ENCODE measurements at regions not wholly inside any gene's neighbourhood (a gene's known extent, or its start where the extent isn't known, plus 50 kb on each side); places are given as distances from the start of the nearest gene placed in this dataset.

DNA sequence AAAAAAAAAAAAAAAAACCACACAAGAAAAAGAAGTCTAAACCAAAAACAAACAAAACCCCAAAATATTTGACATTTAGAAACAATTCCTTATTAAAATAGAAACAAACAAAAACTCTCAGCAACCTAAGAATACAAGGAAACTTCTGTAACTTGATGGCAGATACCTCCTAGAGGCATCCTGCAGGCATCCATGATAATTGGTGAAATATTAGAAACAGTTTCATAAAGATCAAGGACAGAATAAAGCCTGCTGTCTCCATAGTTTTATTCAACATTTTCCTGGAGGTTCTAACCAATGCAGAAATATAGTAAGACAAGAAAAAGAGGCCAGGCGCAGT is 63.0 kb upstream of the TRPM1 start:
- DNase-seq (ENCODE audit: extremely low read depth, low read depth) = no peak
- TF ChIP-seq, protein P1, sequence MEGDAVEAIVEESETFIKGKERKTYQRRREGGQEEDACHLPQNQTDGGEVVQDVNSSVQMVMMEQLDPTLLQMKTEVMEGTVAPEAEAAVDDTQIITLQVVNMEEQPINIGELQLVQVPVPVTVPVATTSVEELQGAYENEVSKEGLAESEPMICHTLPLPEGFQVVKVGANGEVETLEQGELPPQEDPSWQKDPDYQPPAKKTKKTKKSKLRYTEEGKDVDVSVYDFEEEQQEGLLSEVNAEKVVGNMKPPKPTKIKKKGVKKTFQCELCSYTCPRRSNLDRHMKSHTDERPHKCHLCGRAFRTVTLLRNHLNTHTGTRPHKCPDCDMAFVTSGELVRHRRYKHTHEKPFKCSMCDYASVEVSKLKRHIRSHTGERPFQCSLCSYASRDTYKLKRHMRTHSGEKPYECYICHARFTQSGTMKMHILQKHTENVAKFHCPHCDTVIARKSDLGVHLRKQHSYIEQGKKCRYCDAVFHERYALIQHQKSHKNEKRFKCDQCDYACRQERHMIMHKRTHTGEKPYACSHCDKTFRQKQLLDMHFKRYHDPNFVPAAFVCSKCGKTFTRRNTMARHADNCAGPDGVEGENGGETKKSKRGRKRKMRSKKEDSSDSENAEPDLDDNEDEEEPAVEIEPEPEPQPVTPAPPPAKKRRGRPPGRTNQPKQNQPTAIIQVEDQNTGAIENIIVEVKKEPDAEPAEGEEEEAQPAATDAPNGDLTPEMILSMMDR (IDR thresholded peaks at IDR 0.05; ENCODE audit: low read depth, low read length) = no peak

DNA sequence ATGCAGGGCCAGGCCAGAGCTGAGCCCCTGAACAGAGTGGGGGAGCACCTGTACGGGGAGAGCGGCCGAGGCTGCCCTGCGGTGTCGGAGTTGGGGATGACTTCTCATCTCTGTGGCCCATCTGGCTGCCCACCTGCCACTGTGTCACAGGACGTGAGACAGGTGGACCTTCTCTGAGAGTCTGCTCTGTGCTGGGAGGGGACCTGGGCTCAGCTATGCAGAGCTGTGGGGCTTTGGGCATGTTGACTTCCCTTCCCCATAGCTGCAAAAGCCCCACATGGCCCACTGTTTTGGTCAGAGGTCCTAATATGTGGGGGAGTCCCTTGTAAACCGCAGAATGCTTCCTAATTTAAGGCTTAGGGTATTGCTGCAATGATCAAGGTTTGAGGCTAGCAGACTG is 68.0 kb upstream of the TRPM1 start:
- no peak for DNase-seq (ENCODE audit: extremely low read depth, low read depth)
- TF ChIP-seq, protein P1 (IDR thresholded peaks at IDR 0.05; ENCODE audit: low read depth, low read length) = no peak

DNA sequence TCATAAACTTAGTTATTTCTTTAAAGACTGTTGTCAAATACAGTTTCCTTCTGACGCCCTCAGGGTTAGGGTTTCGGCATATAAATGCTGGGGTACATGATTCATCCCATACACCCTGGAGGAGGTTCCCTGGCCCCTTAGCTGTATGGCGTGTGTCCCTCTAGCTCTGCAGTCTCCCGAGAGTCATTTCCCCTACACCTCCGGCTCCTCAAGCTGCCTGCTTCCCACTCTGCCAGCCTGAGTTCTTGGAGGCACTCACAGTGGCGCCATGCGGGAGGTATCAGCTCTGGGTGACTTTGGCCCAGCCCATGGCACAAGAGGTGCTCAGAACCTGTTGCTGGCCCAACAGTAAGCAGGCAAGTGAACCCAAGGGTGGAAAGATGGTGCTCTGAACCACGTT is 70.2 kb upstream of the TRPM1 start:
- no peak for DNase-seq (ENCODE audit: extremely low read depth, low read depth)
- TF ChIP-seq, protein P1 (IDR thresholded peaks at IDR 0.05; ENCODE audit: low read depth, low read length) = no peak

DNA sequence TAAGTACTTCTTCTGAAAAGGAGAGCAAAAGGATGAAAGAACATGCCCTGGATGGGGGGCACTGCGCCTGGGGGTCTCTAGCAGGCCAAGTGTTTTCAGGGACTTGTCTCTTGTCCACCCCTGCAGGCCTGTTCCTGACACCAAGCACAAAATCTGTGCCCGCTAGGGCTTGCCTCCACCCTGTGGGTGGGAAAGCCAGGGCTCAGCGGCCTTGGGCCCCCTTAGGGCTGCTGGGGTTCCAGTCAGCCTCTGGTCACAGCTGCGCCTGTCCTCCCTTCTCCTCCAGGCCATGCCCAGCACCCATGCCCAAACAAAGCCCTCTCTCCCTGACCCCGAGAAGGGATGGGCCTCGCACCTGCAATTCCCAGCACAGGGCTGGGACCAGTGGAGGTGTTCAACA is 71.1 kb upstream of the TRPM1 start:
- no peak for DNase-seq (ENCODE audit: extremely low read depth, low read depth)
- TF ChIP-seq, protein P1 (IDR thresholded peaks at IDR 0.05; ENCODE audit: low read depth, low read length) = no peak

DNA sequence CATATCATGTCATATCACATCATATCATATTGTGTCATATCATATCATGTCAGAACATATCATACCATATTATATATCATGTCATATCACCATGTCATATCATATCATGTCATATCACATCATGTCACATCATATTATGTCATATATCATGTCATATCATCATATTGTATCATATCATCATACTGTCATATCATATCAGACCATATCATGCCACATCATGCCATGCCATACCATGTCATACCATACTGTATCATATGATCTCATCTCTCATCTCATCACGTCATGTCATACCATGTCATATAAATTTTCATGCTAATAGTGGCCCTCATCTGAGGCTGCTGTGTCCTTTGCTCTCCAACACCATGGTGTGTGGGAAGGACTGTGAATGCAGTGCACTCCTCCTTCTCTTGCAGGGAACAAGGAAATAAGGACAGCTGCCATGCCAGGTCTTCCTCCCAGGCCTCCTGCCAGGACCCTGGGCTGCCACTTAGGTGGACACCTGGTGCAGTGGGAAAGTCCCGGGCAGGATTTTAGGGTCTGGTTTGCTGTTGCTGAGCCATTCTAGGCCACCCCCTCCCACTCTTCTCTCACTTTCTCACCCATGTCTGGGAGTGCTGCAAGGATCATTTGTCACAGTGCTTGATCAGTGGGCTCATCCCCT is 72.4 kb upstream of the TRPM1 start:
- TF ChIP-seq, protein P1 (IDR thresholded peaks at IDR 0.05; ENCODE audit: low read depth, low read length) = no peak
- no peak for DNase-seq (ENCODE audit: extremely low read depth, low read depth)

DNA sequence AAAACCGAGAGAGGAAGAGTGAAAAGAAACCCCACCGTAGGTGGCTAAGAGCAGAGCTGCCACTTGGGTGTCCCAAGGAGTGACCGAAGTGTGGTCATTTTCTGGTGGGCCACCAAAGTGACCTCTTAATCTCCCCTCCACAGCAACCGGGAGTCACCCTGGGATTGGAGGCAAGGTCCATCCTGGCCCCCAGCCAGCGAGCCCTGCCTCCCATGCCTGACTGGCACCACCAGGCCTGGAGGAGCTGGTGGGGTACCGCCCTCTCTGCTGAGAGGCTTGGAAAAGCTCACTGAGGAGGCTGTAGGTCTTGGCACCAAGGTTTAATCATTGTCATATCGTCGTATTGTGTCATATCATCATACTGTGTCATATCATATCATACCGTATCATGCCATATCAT is 74.0 kb upstream of the TRPM1 start:
- TF ChIP-seq, protein P1 (IDR thresholded peaks at IDR 0.05; ENCODE audit: low read depth, low read length) = no peak
- no peak for DNase-seq (ENCODE audit: extremely low read depth, low read depth)

DNA sequence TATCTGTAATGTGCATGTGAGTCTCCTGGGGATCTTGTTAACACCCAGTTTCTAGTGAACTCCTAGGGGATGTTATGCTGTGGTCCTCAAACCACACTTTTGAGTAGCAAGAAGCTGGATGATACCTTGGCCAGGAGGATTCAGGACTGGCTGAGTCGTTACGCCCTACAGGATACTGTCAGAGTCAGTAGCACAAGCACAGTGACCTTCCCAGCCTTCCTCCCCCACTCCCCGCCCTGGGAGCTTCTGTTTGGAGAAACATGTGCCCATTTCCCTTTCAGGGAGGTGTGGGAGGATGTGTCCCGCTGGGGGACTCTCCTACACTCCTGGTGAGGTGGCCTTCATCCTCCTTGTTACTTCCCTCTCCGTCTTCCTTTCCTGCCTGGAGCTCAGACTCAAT is 76.4 kb upstream of the TRPM1 start:
- TF ChIP-seq, protein P1 (IDR thresholded peaks at IDR 0.05; ENCODE audit: low read depth, low read length) = no peak
- no peak for DNase-seq (ENCODE audit: extremely low read depth, low read depth)

All from AG09319 (cell line).